ENCODE measurements at regions not wholly inside any gene's neighbourhood (a gene's known extent, or its start where the extent isn't known, plus 50 kb on each side); places are given as distances from the start of the nearest gene placed in this dataset.

- no peak for DNase-seq
- Histone ChIP-seq H3K27ac (no peak overlapping the region), H3K36me3 (ENCODE audit: low read depth, missing control alignments) (no peaks in the 10 kb centered on the region), H3K27me3 (no peaks in the 10 kb centered on the region), H3K9me3 (no peaks in the 10 kb centered on the region), H3K4me3 (no peak overlapping the region), H3K4me1 (no peaks in the 10 kb centered on the region)
- 71% methylated on average over 4 of the region's 4 CpGs for WGBS, 2 donors
- TF ChIP-seq POLR2A (IDR thresholded peaks at IDR 0.05), result no peak
- no peak for TF ChIP-seq CTCF (IDR thresholded peaks at IDR 0.05)
- intact Hi-C loops (cut with DNase I; ENCODE audit: low total_unique reads), result no loop called here
These were observed 50.0 kb upstream of the BET1 start for GRCh38 chr7:94054130-94054529.

GRCh38 chr7:94055963-94056362 lies 51.8 kb upstream of the BET1 start:
- TF ChIP-seq POLR2A (IDR thresholded peaks at IDR 0.05) (no peak), CTCF (IDR thresholded peaks at IDR 0.05) (no peak)
- Histone ChIP-seq H3K36me3 (ENCODE audit: low read depth, missing control alignments) (no peaks in the 10 kb centered on the region), H3K4me3 (no peak overlapping the region), H3K27me3 (no peaks in the 10 kb centered on the region), H3K9me3 (no peaks in the 10 kb centered on the region), H3K27ac (no peak overlapping the region), H3K4me1 (no peaks in the 10 kb centered on the region)
- DNase-seq, result no peak
- intact Hi-C loops (cut with DNase I; ENCODE audit: low total_unique reads), result no loop called here

DNA sequence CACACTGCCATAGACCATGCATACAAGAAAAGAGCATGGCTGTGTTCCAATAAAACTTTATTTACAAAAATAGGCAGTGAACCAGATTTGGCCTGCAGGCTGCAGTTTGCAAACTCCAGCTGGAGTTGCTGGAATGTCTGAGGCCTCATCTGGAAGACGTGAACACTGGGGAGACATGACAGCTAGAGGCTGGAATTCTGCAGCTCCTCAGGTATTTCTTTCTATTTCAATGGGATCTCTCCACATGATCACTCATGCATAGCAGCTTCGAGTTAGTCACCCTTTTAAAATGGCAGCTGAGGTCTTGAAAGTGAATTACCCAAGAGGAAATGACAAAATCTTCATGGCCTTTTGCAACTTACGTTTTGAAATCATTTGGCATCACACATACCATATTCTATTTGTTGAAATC lies 52.6 kb upstream of the BET1 start:
- 59% methylated on average over 3 of the region's 3 CpGs for WGBS, 2 donors
- Histone ChIP-seq H3K27ac (no peak overlapping the region), H3K9me3 (no peaks in the 10 kb centered on the region), H3K36me3 (ENCODE audit: low read depth, missing control alignments) (no peaks in the 10 kb centered on the region), H3K27me3 (no peaks in the 10 kb centered on the region), H3K4me3 (no peak overlapping the region), H3K4me1 (no peaks in the 10 kb centered on the region)
- DNase-seq, result no peak
- intact Hi-C loops (cut with DNase I; ENCODE audit: low total_unique reads), result no loop called here
- no peak for TF ChIP-seq CTCF (IDR thresholded peaks at IDR 0.05)
- TF ChIP-seq POLR2A (IDR thresholded peaks at IDR 0.05), result no peak

- Histone ChIP-seq H3K9me3 (no peaks in the 10 kb centered on the region), H3K36me3 (ENCODE audit: low read depth, missing control alignments) (no peaks in the 10 kb centered on the region), H3K4me1 (no peaks in the 10 kb centered on the region), H3K27me3 (no peaks in the 10 kb centered on the region), H3K27ac (no peak overlapping the region), H3K4me3 (no peak overlapping the region)
- 94% methylated on average over 4 of the region's 4 CpGs for WGBS, 2 donors
- DNase-seq, result no peak
- intact Hi-C loops (cut with DNase I; ENCODE audit: low total_unique reads), result no loop called here
- TF ChIP-seq CTCF (IDR thresholded peaks at IDR 0.05) (no peak), POLR2A (IDR thresholded peaks at IDR 0.05) (no peak)
These were observed 53.8 kb upstream of the BET1 start for GRCh38 chr7:94057955-94058354.

DNA sequence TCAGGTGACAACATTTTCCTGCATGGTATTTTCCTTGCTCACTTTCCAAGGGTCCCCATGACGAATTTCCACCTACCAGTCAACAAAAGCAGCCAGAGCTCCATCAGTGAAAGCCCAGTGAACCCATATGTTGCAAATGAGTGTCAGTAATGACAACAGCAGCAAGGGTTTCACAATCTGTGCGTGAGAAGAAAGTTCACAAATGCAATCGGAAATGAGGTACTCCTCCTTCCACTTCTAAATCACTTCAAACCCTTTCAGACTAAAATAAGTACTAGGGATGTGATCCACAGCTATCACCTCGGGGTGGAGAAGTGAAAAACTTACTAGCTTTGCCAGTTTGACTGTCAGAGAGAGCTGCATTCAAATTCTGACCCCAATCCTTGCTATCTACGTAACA lies 55.6 kb upstream of the BET1 start:
- no peak for DNase-seq
- WGBS, 2 donors, result 53 to 66% methylated on average over 5 of the region's 5 CpGs
- intact Hi-C loops (cut with DNase I; ENCODE audit: low total_unique reads), result no loop called here
- no peaks in the 10 kb centered on the region for H3K4me1 ChIP-seq
- H3K27ac ChIP-seq, result no peak overlapping the region
- H3K27me3 ChIP-seq, result no peaks in the 10 kb centered on the region
- no peak overlapping the region for H3K4me3 ChIP-seq
- H3K9me3 ChIP-seq, result no peaks in the 10 kb centered on the region
- H3K36me3 ChIP-seq (ENCODE audit: low read depth, missing control alignments), result no peaks in the 10 kb centered on the region
- no peak for TF ChIP-seq POLR2A (IDR thresholded peaks at IDR 0.05)
- TF ChIP-seq CTCF (IDR thresholded peaks at IDR 0.05), result no peak

Data from testis (tissue), 2 donors.